ENCODE measurements at regions not wholly inside any gene's neighbourhood (a gene's known extent, or its start where the extent isn't known, plus 50 kb on each side); places are given as distances from the start of the nearest gene placed in this dataset.
A peak's percentile ranks its signal among the peaks of the same experiment; 100 is the strongest.
"Not testable (repeated sequence)": the region's sequence is repeated elsewhere in the genome, so short reads cannot be mapped to it uniquely, and the experiment has no call there.

DNA sequence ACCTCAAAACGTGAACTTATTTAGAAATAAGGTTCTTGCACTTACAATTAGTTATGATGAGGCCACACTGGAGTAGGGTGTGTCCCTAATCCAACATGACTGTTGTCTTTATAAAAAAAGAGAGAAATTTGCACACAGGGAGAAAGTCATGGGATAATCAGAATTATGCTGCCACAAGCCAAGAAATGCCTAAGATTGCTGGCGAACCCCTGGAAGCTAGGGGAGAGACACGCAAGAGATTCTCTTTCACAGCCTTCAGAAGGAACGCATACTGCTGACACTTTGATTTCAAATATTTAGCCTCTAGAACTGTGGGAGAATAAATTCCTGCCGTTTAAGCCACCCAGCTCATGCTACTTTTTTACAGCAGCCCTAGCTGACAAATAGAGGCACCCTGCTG lies 138.3 kb downstream of the CCDC71L start:
- DNase-seq: no peak

DNA sequence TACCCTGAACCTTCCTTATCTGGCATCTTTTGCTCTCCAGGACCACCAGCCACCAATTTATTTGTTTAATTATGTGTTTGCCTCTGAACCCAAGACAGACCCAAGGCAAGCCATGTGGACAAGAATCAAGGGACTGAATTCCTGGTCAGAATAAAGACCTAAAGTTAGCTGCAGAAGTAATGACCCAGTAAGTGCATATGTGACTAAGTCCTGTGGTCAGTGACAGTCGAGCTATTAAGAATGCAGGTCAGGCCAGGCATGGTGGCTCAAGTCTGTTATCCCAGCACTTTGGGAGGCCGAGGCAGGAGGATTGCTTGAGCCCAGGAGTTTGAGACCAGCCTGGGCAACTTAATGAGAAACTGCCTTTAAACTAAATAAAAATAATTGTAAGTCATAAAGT lies 139.4 kb downstream of the CCDC71L start:
- DNase-seq: no peak

GRCh38 chr7:106520962-106521514 lies 139.9 kb downstream of the CCDC71L start:
- no peak for DNase-seq

DNA sequence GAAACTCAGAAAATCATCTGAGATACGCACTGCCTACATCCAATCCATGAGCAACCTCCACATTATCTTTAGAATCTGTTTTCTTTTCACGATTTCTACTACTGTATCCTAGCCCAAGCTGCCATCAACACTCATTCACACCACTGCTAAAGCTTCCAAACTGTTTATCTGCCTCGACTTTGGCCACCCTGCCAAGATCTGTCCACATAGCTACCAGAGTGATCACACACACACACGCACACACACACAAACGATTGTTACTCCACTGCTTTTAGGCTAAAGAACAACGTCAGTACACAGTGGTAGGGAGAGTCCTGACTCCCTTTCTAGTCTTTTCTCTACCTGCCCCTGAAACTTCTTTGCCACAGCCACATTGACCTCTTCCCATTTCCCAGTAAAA lies 142.0 kb downstream of the CCDC71L start:
- DNase-seq: no peak

GRCh38 chr7:106518239-106518638 lies 142.7 kb downstream of the CCDC71L start:
- no peak for DNase-seq

DNA sequence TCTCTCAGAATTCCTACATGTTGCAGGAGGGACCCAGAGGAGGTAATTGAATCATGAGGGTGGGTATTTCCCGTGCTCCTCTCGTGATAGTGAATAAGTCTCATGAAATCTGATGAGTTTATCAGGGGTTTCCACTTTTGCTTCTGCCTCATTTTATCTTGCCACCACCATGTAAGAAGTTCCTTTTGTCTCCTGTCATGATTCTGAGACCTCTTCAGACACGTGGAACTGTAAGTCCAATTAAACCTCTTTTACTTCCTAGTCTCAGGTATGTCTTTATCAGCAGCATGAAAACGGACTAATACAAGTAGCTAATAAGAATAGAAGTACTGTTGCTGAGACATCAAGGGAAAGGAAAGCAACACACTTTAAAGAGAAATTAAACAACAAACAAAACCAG lies 143.4 kb downstream of the CCDC71L start:
- DNase-seq: no peak

DNA sequence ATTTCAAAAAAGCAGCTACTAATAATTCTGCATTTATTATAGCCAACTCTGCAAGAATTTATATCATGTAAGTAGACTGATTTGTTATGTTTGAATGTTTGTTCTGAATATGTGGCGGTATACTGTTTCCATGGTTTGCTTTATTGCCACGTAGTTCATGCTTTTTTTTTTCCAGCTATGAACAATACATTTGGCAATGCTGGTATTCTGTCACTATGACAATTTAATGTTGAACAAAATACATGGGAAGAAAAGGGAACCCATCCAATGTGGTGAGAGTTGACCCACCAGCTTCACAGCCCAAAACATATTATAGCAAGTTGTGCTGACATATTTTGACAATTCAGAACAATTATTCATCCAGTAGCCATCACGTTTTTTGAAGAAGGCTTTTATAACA lies 145.6 kb downstream of the CCDC71L start:
- no peak for DNase-seq

DNA sequence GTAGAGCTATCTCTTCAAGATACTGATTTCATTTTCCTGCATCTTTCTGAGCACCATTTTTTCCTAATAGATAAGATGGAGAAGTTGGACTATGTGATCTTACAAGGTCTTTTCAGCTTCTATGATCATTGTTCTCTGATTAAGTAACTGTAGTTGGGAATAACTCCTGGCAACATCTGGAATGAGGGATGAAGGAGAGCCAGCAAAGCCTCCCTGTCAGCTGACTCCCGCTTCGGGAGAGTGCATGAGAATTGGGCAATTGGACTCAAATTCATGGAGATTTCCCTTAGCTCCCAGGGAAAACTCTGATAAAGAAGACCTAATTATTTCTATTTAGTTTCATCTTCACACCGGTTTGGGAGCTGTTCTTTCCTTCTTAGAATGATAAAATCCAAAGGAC lies 146.1 kb downstream of the CCDC71L start:
- no peak for DNase-seq

DNA sequence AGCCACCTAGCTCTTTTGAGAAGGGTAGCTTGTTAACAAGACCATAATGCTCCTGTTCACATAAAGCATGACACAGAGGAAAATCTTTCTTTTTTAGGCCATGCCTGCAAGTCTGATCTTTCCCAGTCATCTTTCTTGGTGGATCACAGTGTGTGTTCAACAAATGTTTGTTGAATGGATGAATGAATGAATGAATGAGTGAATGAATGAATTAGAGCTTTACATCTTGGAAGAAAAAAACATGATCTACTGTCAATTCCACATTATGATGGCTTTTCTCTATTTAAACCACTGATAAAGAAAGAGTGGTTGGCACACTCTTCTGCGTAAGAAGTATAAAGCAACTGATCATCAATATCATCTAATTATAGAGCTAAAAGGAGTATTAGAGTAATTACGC lies 148.7 kb downstream of the CCDC71L start:
- DNase-seq: no peak

GRCh38 chr7:106504645-106505044 lies 156.3 kb downstream of the CCDC71L start:
- DNase-seq: peak; percentile 8

GRCh38 chr7:106504207-106504606 lies 156.8 kb downstream of the CCDC71L start:
- no peak for DNase-seq

- no peak for DNase-seq
Observed at GRCh38 chr7:106503626-106504025, 157.3 kb downstream of the CCDC71L start.

DNA sequence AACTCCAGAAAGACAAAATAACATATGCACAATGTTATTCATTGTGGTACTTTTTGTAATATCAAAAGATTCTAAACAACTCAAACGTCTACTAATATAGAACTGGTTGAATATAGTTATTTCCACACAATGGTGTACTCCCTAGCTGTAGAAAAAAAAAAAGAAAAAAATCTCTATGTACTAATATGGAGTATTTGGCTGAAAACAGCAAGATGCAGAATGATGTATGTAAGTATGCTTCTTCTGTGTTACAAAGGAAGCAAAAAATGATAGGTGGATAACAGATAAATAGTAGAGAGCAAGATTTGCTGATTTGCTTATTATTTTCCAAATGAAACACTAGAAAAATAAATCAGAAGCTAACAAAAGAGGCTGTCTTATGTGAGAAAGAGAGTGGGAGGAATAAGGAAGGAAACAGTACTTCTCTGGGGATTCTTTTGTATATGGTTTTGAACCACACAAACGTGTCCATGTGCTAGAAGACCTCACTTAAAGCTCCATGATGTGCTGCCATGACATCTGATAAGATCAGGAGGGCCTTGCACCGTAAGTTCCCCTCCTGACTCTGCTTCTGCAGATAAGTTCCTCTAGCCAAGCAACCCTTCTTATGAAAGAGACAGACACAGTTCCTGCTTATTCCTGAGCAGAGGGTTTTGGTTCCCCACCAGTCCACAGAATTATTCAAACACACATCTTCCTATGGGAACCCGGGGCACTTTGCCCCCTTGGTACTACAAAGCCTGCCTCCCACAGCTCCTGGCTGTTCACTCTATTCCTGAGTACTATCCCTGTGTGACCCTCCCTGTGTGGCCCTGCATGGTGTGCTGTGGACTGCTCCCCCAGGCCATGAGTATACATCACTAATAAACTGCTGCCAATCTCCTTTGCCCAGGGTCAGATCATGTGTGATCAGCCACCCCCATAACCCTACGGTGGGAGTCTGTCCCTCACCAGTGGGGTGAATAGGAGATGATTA lies 159.1 kb downstream of the CCDC71L start:
- DNase-seq: no peak

DNA sequence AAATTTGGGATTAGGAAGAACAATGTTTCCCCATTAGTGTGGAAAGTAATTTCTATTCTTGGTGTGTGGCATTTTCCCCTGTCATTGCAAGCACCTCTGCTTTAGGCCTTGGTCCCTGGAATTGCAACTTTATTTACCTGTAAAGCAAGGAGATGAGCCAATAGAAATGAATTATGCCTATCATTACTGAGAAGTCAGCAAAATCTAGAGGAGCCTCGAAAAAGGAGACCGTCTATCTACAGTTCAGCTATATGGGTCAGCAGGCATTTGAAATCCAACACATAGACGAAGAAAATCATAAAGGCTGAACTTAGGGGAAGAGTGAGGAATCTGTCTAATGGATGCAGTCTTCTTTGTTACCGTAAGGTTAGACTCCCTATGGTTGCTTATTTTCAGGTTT lies 161.1 kb downstream of the CCDC71L start:
- DNase-seq: no peak

DNA sequence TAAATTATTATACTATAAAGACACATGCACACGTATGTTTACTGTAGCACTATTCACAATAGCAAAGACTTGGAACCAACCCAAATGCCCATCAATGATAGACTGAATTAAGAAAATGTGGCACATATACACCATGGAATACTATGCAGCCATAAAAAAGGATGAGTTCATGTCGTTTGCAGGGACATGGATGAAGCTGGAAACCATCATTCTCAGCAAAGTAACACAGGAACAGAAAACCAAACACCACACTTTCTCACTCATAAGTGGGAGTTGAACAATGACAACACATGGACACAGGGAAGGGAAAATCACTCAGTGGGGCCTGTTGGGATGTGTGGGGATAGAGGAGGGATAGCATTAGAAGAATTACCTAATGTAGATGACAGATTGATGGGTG lies 163.0 kb downstream of the CCDC71L start:
- not testable (repeated sequence) for DNase-seq

GRCh38 chr7:106493041-106493731 lies 167.8 kb downstream of the CCDC71L start:
- DNase-seq: no peak

- DNase-seq: no peak
Observed at GRCh38 chr7:106488465-106488864, 172.5 kb downstream of the CCDC71L start.

- no peak for DNase-seq
Observed at GRCh38 chr7:106487892-106488291, 173.1 kb downstream of the CCDC71L start.

DNA sequence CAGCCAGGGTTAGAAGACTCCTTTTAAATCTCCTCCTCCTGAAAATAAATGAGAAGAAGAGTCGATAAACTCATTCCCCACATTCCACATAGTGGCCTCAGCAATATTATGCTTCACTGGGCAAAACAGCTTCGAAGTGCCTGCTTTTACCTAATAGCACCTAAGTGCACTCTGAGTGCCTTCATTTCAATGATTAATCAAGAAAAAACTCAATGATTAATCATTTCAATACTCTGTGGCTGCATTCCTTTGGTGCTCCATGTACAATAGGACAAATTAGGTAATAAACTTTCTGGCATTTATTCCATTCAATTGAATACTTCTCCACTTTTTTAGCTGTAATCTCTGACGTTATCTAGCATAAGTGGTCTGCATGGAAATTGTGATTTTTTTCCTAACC lies 174.6 kb downstream of the CCDC71L start:
- no peak for DNase-seq

GRCh38 chr7:106485919-106486318 lies 175.0 kb downstream of the CCDC71L start:
- no peak for DNase-seq

DNA sequence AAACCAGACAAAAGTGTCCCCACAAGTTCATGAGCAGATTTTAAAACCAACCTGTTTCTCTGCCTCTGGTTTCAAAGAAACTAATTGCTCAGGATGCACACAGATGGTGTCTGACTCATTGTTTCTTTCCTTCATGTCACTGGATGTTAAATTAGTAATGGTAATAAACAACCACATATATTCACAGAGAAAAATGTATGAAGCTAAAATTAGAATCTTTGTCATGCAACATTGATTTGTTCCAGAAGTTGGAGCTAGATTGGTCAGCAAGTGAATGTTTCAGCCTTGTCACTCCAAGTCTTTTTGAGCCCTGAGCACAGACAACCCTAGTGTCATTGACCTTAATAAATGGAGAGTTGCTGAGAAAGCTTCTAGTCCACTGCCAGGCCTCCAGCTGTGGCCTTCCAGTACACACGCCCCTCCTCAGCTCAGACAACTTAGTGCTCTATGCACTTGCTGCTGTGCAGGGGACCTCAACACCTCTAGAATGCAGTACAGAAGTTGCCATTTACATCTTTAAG lies 175.9 kb downstream of the CCDC71L start:
- no peak for DNase-seq

DNA sequence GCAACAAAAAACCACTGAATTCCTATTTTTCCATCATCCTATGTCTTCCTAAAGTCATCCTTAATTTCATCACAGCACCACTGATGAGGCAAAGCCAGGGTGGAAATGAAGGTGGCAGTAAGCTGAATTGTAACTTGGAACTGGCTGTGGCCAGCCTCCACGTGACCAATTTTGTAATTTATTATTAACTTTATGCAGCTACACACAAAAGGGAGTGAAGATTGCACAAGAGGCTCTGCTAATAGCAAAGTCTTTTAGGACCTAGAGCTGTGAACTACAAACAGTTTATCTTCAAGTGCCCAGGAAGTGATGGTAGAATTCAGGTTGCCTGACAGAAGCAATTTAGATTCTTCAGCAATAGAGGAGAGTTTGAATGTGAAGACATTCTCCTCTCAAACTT lies 176.4 kb downstream of the CCDC71L start:
- no peak for DNase-seq

- no peak for DNase-seq
Observed at GRCh38 chr7:106482091-106482490, 178.9 kb downstream of the CCDC71L start.

- no peak for DNase-seq
Observed at GRCh38 chr7:106480616-106481031, 180.3 kb downstream of the CCDC71L start.
